ENCODE measurements at regions not wholly inside any gene's neighbourhood (a gene's known extent, or its start where the extent isn't known, plus 50 kb on each side); places are given as distances from the start of the nearest gene placed in this dataset.

- intact Hi-C loops (cut with DNase I; ENCODE audit: low total_unique reads), result no loop called here
- TF ChIP-seq, protein P1, sequence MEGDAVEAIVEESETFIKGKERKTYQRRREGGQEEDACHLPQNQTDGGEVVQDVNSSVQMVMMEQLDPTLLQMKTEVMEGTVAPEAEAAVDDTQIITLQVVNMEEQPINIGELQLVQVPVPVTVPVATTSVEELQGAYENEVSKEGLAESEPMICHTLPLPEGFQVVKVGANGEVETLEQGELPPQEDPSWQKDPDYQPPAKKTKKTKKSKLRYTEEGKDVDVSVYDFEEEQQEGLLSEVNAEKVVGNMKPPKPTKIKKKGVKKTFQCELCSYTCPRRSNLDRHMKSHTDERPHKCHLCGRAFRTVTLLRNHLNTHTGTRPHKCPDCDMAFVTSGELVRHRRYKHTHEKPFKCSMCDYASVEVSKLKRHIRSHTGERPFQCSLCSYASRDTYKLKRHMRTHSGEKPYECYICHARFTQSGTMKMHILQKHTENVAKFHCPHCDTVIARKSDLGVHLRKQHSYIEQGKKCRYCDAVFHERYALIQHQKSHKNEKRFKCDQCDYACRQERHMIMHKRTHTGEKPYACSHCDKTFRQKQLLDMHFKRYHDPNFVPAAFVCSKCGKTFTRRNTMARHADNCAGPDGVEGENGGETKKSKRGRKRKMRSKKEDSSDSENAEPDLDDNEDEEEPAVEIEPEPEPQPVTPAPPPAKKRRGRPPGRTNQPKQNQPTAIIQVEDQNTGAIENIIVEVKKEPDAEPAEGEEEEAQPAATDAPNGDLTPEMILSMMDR (IDR thresholded peaks at IDR 0.05), result no peak
Observed at GRCh38 chr10:108783897-108784296, 1139.4 kb downstream of the XPNPEP1 start.

DNA sequence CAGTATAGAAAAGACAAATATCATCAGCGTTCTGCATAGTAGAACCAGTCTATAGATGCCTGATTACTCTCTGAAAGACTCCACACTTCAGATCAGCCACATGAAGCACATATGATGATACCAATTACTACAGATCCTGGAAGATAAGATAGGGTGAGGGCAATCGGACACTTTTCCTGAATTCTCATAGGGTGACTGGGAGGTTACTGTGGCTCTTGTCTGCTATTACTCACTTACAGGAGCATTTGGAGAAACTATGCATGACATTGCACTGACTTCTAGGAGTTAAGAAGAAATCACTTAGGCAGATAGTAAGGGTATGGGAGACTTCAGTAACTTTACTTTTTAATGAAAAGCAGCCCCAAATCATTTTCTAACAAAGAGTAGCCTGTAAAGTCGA lies 1140.9 kb downstream of the XPNPEP1 start:
- TF ChIP-seq, protein P1 (IDR thresholded peaks at IDR 0.05), result no peak
- Histone ChIP-seq H3K4me3 (no peak overlapping the region), H3K4me1 (no peaks in the 10 kb centered on the region)

More at GRCh38 chr10:108783897-108784296, 1139.4 kb downstream of the XPNPEP1 start:
- H3K27ac ChIP-seq, result no peak overlapping the region
- no peaks in the 10 kb centered on the region for H3K27me3 ChIP-seq
- H3K4me1 ChIP-seq, result no peaks in the 10 kb centered on the region
- no peak overlapping the region for H3K4me3 ChIP-seq
- no peak for DNase-seq
- H3K36me3 ChIP-seq, result no peaks in the 10 kb centered on the region
- H3K9me3 ChIP-seq, result peaks cover 0 to 13% (median 11%) of the 10 kb centered on the region in 3 donors

DNA sequence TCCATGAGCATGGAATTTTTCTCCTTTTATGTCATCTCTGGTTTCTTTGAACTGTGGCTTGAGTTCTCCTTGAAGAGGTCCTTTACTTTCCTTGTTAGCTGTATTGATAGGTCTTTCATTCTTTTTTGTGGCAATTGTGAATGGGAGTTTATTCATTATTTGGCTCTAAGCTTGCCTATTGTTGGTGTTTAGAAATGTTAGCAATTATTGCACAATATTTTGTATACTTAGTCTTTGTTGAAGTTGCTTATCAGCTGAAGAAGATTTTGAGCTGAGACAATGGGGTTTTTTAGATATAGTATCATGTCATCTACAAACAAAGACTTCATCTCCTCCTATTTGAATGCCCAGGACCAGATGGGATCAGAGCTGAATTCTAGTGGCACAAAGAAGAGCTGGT lies 1143.8 kb downstream of the XPNPEP1 start:
- no peak overlapping the region for H3K4me3 ChIP-seq
- no peak for DNase-seq
- H3K36me3 ChIP-seq, result no peaks in the 10 kb centered on the region
- H3K9me3 ChIP-seq, result peaks cover 0 to 7% (median under 1%) of the 10 kb centered on the region in 3 donors
- H3K27ac ChIP-seq, result no peak overlapping the region
- no peaks in the 10 kb centered on the region for H3K27me3 ChIP-seq
- intact Hi-C loops (cut with DNase I; ENCODE audit: low total_unique reads), result no loop called here
- no peaks in the 10 kb centered on the region for H3K4me1 ChIP-seq
- TF ChIP-seq, protein P1 (IDR thresholded peaks at IDR 0.05), result no peak

More for the DNA sequence above, 1140.9 kb downstream of the XPNPEP1 start:
- no peaks in the 10 kb centered on the region for H3K27me3 ChIP-seq
- DNase-seq, result no peak
- H3K27ac ChIP-seq, result no peak overlapping the region
- intact Hi-C loops (cut with DNase I; ENCODE audit: low total_unique reads), result no loop called here
- H3K9me3 ChIP-seq, result peaks cover 0 to 13% (median 11%) of the 10 kb centered on the region in 3 donors
- no peaks in the 10 kb centered on the region for H3K36me3 ChIP-seq

- TF ChIP-seq, protein P1 (IDR thresholded peaks at IDR 0.05), result no peak
- H3K9me3 ChIP-seq, result no peaks in the 10 kb centered on the region
- no peaks in the 10 kb centered on the region for H3K36me3 ChIP-seq
- no peaks in the 10 kb centered on the region for H3K4me1 ChIP-seq
- H3K27ac ChIP-seq, result no peak overlapping the region
- H3K27me3 ChIP-seq, result no peaks in the 10 kb centered on the region
- no peak overlapping the region for H3K4me3 ChIP-seq
- no peak for DNase-seq
- intact Hi-C loops (cut with DNase I; ENCODE audit: low total_unique reads), result no loop called here
Observed at GRCh38 chr10:108775911-108776475, 1147.3 kb downstream of the XPNPEP1 start.

DNA sequence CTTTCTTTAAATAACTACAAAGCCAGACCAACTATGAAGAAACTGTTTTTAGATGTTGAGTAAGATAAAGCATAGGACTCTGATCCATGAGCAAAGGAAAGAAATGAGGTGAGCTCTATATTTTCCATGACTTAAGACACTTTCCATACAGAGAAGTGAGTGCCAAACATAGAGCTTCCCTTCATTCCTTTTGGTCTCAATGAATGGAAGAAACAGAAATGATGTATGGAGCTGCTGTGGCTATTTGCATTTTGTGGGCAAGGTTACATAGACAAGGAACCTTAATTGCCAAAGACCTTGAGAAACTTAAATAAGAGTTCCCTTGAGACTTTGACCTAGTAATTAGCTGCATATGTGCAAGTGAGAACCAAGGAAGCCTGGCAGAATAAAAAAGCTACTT lies 1152.2 kb downstream of the XPNPEP1 start:
- Histone ChIP-seq H3K4me1 (no peaks in the 10 kb centered on the region), H3K27me3 (no peaks in the 10 kb centered on the region), H3K4me3 (no peak overlapping the region), H3K36me3 (no peaks in the 10 kb centered on the region), H3K9me3 (no peaks in the 10 kb centered on the region), H3K27ac (no peak overlapping the region)
- intact Hi-C loops (cut with DNase I; ENCODE audit: low total_unique reads), result no loop called here
- DNase-seq, result no peak
- TF ChIP-seq, protein P1 (IDR thresholded peaks at IDR 0.05), result no peak

DNA sequence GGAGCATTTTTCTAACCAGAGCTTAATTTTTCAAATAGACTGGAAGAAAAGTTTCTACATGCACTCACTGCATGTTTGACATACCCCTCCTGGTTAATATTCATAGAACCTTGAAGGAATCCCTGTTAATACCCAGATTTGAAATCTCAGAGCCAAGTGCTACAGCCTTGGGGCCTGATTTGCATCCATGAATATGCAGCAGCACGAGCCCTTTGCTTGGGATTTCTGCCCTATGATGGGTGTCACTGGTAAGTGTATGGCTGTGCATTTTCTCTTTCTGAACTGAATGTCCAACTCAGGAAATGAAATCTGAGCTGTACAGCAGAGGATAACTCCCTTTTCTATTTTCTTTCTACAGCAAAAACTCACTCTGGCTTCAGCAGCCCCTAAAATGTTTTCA lies 1157.5 kb downstream of the XPNPEP1 start:
- Histone ChIP-seq H3K27ac (no peak overlapping the region), H3K36me3 (no peaks in the 10 kb centered on the region), H3K4me3 (no peak overlapping the region), H3K27me3 (no peaks in the 10 kb centered on the region), H3K4me1 (no peaks in the 10 kb centered on the region), H3K9me3 (no peaks in the 10 kb centered on the region)
- intact Hi-C loops (cut with DNase I; ENCODE audit: low total_unique reads), result no loop called here
- TF ChIP-seq, protein P1 (IDR thresholded peaks at IDR 0.05), result no peak
- DNase-seq, result no peak
